ENCODE measurements at regions not wholly inside any gene's neighbourhood (a gene's known extent, or its start where the extent isn't known, plus 50 kb on each side); places are given as distances from the start of the nearest gene placed in this dataset.

DNA sequence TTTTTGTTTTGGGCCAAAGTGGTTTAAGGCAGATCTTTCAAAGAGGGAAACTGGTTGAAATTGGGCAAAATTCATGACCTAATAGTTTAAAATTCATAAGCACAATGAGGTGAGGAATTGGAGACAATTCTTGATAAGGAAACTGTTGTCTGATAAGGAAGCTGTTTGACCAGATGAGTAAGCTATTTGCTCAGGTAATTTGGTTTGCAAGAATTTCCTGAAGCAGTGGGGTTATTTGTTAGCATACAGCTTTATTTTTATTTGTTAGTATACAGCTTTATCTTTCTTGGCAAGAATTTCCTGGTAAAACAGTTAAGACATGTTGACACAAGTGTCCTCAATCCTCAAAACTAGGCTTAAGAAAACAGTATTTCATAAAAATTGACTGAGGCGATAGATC lies 559.0 kb downstream of the GALC start:
- POLR2A ChIA-PET = no interaction called here
- H3K4me2 ChIP-seq (ENCODE audit: insufficient read depth, low read length) = no peak overlapping the region
- no peak overlapping the region for H3K4me3 ChIP-seq (replicated peaks in 1 of 3; ENCODE audit: insufficient read depth in 1 of 3, low read depth in 1 of 3, low read length in 3 of 3)
- no peak overlapping the region for H3K9ac ChIP-seq (replicated peaks; ENCODE audit: extremely low read depth, insufficient read depth, low read length)
- dilution Hi-C loops (cut with MboI; ENCODE audit: extremely low pct_ligation_motif_present, low sequenced_read_pairs) (no loop called here), intact Hi-C loops (cut with micrococcal nuclease) (no loop called here)
- H3K79me2 ChIP-seq (ENCODE audit: control insufficient read depth, insufficient read depth, low read length) = no peaks in the 10 kb centered on the region
- TF ChIP-seq, protein P1, sequence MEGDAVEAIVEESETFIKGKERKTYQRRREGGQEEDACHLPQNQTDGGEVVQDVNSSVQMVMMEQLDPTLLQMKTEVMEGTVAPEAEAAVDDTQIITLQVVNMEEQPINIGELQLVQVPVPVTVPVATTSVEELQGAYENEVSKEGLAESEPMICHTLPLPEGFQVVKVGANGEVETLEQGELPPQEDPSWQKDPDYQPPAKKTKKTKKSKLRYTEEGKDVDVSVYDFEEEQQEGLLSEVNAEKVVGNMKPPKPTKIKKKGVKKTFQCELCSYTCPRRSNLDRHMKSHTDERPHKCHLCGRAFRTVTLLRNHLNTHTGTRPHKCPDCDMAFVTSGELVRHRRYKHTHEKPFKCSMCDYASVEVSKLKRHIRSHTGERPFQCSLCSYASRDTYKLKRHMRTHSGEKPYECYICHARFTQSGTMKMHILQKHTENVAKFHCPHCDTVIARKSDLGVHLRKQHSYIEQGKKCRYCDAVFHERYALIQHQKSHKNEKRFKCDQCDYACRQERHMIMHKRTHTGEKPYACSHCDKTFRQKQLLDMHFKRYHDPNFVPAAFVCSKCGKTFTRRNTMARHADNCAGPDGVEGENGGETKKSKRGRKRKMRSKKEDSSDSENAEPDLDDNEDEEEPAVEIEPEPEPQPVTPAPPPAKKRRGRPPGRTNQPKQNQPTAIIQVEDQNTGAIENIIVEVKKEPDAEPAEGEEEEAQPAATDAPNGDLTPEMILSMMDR (IDR thresholded peaks at IDR 0.05; ENCODE audit: extremely low read depth in 1 of 2, insufficient read depth in 1 of 2, low read depth in 1 of 2, low read length in 2 of 2) = no peak
- TF ChIP-seq, protein P2, sequence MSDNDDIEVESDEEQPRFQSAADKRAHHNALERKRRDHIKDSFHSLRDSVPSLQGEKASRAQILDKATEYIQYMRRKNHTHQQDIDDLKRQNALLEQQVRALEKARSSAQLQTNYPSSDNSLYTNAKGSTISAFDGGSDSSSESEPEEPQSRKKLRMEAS (IDR thresholded peaks at IDR 0.05; ENCODE audit: insufficient read depth, insufficient read length) = no peak
- no peak for TF ChIP-seq MYC (IDR thresholded peaks at IDR 0.05; ENCODE audit: low read depth, low read length)
- TF ChIP-seq POLR2AphosphoS5 (IDR thresholded peaks at IDR 0.05; ENCODE audit: insufficient read depth, low read depth, low read length) = no peak
- TF ChIP-seq JUN (IDR thresholded peaks at IDR 0.05; ENCODE audit: borderline replicate concordance, insufficient read depth, insufficient read length, low read depth) = no peak
- TF ChIP-seq POLR2A (IDR thresholded peaks at IDR 0.05; ENCODE audit: low read depth, low read length) = no peak
- TF ChIP-seq EZH2 (IDR thresholded peaks at IDR 0.05; ENCODE audit: borderline replicate concordance, low read depth, low read length, severe bottlenecking) = no peak
- H3K27ac ChIP-seq (ENCODE audit: insufficient read depth, low read depth, low read length) = no peak overlapping the region
- BruUV-seq (replicated peaks) = no TSS peak
- no peaks in the 10 kb centered on the region for H3K4me1 ChIP-seq (ENCODE audit: control insufficient read depth, extremely low read depth, insufficient read depth, low read length)
- no peaks in the 10 kb centered on the region for H3K36me3 ChIP-seq (ENCODE audit: control insufficient read depth in 2 of 2, extremely low read depth in 1 of 2, insufficient read depth in 2 of 2, low read length in 2 of 2)
- no peaks in the 10 kb centered on the region for H3K27me3 ChIP-seq (ENCODE audit: control insufficient read depth in 2 of 2, insufficient read depth in 2 of 2, low read length in 2 of 2)
- H4K20me1 ChIP-seq (replicated peaks; ENCODE audit: control insufficient read depth, extremely low read depth, insufficient read depth, low read length) = no peaks in the 10 kb centered on the region
- no peak for FAIRE-seq
- no peak for DNase-seq (ENCODE audit: low read depth, low spot score)
- no peaks in the 10 kb centered on the region for H3K9me3 ChIP-seq (replicated peaks; ENCODE audit: control insufficient read depth, insufficient read depth, low read length)
- CTCF ChIA-PET = no interaction called here
- no peaks in the 10 kb centered on the region for H3K9me1 ChIP-seq (replicated peaks; ENCODE audit: control insufficient read depth, extremely low read depth, insufficient read depth, low read length)
- H2AFZ ChIP-seq (ENCODE audit: low read depth, low read length) = no peak overlapping the region

DNA sequence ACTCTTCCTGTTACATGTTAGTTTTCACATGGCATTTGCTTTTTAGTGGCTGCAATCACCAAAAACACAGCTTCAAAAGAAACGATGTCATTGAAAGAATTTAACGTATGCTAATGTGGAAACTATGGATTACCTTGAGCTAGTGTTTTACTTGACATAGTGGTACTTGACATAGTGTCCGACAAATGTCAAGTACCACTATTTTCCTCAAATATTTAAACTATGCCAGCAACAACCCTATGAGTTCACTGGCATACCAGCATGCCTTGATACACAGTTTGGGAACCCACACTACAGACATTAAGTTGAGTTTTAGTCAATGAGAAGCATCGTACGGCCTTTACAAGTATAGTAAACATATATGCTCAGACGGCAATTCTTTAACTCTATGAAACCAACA lies 560.3 kb downstream of the GALC start:
- dilution Hi-C loops (cut with MboI; ENCODE audit: extremely low pct_ligation_motif_present, low sequenced_read_pairs) = no loop called here
- no peak for DNase-seq (ENCODE audit: low read depth, low spot score)
- ChIA-PET POLR2A (no interaction called here), CTCF (no interaction called here)
- intact Hi-C loops (cut with micrococcal nuclease) = no loop called here
- no peak overlapping the region for H2AFZ ChIP-seq (ENCODE audit: low read depth, low read length)
- no peak overlapping the region for H3K27ac ChIP-seq (ENCODE audit: insufficient read depth, low read depth, low read length)
- TF ChIP-seq GATA2 (IDR thresholded peaks at IDR 0.05; ENCODE audit: insufficient read depth, insufficient read length, low read depth, low read length) (no peak), POLR2A (IDR thresholded peaks at IDR 0.05; ENCODE audit: low read depth, low read length) (no peak), POLR2AphosphoS5 (IDR thresholded peaks at IDR 0.05; ENCODE audit: insufficient read depth, low read depth, low read length) (no peak), EZH2 (IDR thresholded peaks at IDR 0.05; ENCODE audit: borderline replicate concordance, low read depth, low read length, severe bottlenecking) (no peak), JUN (IDR thresholded peaks at IDR 0.05; ENCODE audit: borderline replicate concordance, insufficient read depth, insufficient read length, low read depth) (no peak), MYC (IDR thresholded peaks at IDR 0.05; ENCODE audit: low read depth, low read length) (no peak), FOS (IDR thresholded peaks at IDR 0.05; ENCODE audit: borderline replicate concordance, insufficient read depth, low read length) (no peak)
- TF ChIP-seq, protein P2 (IDR thresholded peaks at IDR 0.05; ENCODE audit: insufficient read depth, insufficient read length) = no peak
- TF ChIP-seq, protein P1 (IDR thresholded peaks at IDR 0.05; ENCODE audit: extremely low read depth in 1 of 2, insufficient read depth in 1 of 2, low read depth in 1 of 2, low read length in 2 of 2) = no peak
- no peaks in the 10 kb centered on the region for H4K20me1 ChIP-seq (replicated peaks; ENCODE audit: control insufficient read depth, extremely low read depth, insufficient read depth, low read length)
- no peak overlapping the region for H3K9ac ChIP-seq (replicated peaks; ENCODE audit: extremely low read depth, insufficient read depth, low read length)
- H3K79me2 ChIP-seq (ENCODE audit: control insufficient read depth, insufficient read depth, low read length) = no peaks in the 10 kb centered on the region
- H3K9me3 ChIP-seq (replicated peaks; ENCODE audit: control insufficient read depth, insufficient read depth, low read length) = no peaks in the 10 kb centered on the region
- no peak for FAIRE-seq
- no TSS peak for BruUV-seq (replicated peaks)
- H3K27me3 ChIP-seq (ENCODE audit: control insufficient read depth in 2 of 2, insufficient read depth in 2 of 2, low read length in 2 of 2) = no peaks in the 10 kb centered on the region
- H3K4me1 ChIP-seq (ENCODE audit: control insufficient read depth, extremely low read depth, insufficient read depth, low read length) = no peaks in the 10 kb centered on the region
- H3K4me3 ChIP-seq (replicated peaks in 1 of 3; ENCODE audit: insufficient read depth in 1 of 3, low read depth in 1 of 3, low read length in 3 of 3) = no peak overlapping the region
- no peaks in the 10 kb centered on the region for H3K9me1 ChIP-seq (replicated peaks; ENCODE audit: control insufficient read depth, extremely low read depth, insufficient read depth, low read length)
- no peak overlapping the region for H3K4me2 ChIP-seq (ENCODE audit: insufficient read depth, low read length)
- no peaks in the 10 kb centered on the region for H3K36me3 ChIP-seq (ENCODE audit: control insufficient read depth in 2 of 2, extremely low read depth in 1 of 2, insufficient read depth in 2 of 2, low read length in 2 of 2)
